Tongue (tissue), 1 donor: ENCODE measurements at regions not wholly inside any gene's neighbourhood (a gene's known extent, or its start where the extent isn't known, plus 50 kb on each side); places are given as distances from the start of the nearest gene placed in this dataset.
A peak's percentile ranks its signal among the peaks of the same experiment; 100 is the strongest.

ENCODE experiments used
- DNase-seq: peaks from one replicate; pipeline ENCODE4 v3.0.0-alpha.2; 2015

DNA sequence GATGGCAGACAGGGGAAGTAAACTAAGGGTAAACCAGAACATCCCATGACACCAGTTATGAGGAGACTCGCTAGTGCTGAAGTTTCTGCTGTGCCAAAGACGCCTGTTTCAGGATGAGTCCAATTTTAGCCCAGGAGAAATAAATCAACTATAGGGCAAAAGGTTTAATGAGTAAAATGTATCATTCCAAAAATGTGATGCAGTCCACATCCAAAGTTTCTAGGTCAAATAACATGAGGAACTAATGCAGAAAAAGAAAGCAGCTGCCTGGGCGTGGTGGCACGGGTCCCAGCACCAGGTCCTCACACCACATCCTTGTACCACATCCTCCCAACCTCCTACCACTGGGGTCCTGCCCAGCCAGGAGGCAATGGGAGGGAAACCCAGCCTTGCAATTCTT, 126.9 kb upstream of the CTAGE1 start:
- DNase-seq: no peak

- DNase-seq: peak; percentile 26
These were observed 127.5 kb upstream of the CTAGE1 start for GRCh38 chr18:22545066-22545760.

DNA sequence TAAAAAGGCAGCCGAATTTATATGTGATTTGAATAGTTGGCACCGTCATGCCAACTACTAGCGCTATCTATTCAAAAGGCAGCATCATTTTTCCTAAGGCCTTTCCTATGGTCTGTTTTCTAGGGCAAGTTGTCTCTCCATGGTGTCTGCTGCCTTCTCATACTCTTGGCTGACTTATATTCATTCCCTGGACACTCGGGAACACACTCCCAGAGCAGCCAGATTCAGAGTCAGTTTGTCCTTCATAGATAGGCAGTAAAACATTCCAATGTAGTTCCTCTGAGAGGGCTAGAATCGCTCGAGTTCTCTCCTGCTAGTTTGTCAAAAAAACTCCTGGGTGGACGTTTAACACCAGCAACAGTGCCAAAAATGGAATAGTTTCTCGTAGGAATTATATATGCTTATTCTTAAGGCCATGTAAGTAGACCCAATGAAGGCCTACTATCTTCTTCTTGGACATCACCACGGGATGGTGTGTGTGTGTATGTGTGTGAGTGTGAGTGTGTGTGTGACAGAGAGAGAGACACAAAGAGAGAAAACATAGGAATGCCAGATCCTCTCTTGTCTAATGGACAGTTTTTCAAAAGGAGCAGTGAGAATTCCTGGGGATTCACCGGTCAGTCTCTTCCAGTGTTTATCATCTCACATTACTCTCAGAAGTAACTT, 129.3 kb upstream of the CTAGE1 start:
- DNase-seq: no peak

DNA sequence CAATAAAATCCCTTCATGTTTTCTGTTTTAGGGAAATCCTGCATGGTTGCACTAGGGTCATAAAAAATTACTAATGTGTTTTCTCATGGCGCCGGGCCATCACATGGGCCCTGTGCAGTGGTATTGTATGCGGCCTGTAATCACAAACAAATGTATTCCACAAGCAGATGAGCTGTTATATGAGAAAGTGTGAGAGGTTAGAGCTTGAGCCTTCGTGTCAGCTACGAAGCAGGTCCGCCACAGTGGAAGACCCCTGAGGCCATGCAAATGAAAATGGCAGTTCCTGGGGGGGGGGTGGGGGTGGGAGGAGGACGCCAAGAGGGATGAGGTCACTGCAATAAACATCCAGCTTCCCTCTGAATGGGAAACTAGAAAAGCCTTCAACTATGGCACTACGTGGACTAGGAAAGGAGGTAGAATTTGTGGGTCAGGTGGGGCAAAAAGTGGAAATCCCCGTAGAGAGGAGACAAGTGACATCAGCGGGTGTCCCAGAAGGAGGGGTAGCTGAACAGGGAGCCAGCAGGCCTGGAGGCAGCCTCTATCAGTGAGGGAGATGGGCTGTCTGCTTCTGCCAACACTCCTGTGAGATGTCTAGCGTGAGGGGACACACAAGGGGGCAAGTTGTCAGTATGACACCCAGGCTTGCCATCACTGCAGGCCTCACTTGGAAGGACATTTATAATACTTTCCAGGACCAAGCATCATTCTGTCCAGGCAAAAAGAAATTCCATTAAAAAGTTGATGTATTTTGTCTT, 130.3 kb upstream of the CTAGE1 start:
- DNase-seq: peak; percentile 23

- DNase-seq: no peak
These were observed 131.7 kb upstream of the CTAGE1 start for GRCh38 chr18:22549260-22549937.

DNA sequence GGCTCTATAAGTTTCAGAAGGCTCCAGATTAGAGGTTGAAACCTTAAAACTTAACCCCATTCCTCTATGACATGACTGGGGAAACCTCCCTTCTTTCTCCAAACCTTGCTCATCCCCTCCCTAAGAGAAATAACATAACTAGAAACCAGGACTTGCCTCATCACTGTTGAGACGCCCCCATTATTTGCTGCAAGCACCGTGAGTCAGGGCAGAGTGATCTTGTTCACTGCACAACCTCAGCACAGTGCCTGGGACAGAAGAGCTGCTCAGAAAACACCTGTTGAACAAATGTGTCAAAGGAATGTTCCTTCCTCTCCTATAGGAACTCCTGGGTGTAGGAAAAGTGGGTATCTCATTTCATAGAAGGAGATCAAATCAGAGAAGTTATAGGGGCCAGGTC, 132.7 kb upstream of the CTAGE1 start:
- DNase-seq: no peak

DNA sequence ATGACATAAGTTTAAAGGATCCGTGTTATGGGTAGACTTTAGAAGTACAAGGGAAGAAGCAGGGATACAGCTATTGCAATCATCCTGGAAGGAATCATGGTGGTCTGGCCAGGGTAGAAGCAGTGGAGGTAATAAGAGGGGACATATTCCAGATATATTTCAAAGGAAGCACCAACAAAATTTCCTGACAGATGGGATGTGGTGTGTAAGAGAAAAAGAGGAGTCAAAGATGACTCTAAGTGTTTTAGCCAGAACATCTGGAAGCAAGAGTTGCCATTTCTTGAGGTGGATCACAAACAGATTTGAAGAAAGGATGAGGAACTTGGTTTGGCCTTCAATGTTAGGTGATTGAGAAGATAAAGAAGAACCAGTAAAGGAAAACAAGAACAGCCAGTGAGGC, 133.1 kb upstream of the CTAGE1 start:
- DNase-seq: no peak

GRCh38 chr18:22551536-22552151, 133.9 kb upstream of the CTAGE1 start:
- no peak for DNase-seq

GRCh38 chr18:22552254-22552653, 134.5 kb upstream of the CTAGE1 start:
- DNase-seq: no peak

GRCh38 chr18:22552899-22553460, 135.3 kb upstream of the CTAGE1 start:
- no peak for DNase-seq

- DNase-seq: peak; percentile 35
These were observed 138.8 kb upstream of the CTAGE1 start for GRCh38 chr18:22556222-22557167.

GRCh38 chr18:22557168-22557941, 139.6 kb upstream of the CTAGE1 start:
- no peak for DNase-seq

GRCh38 chr18:22558945-22559385, 141.2 kb upstream of the CTAGE1 start:
- peak; percentile 42 for DNase-seq

GRCh38 chr18:22559414-22560274, 141.9 kb upstream of the CTAGE1 start:
- peak; percentile 67 for DNase-seq

- DNase-seq: no peak
These were observed 142.5 kb upstream of the CTAGE1 start for GRCh38 chr18:22560275-22560610.

GRCh38 chr18:22560797-22561196, 143.1 kb upstream of the CTAGE1 start:
- DNase-seq: no peak

DNA sequence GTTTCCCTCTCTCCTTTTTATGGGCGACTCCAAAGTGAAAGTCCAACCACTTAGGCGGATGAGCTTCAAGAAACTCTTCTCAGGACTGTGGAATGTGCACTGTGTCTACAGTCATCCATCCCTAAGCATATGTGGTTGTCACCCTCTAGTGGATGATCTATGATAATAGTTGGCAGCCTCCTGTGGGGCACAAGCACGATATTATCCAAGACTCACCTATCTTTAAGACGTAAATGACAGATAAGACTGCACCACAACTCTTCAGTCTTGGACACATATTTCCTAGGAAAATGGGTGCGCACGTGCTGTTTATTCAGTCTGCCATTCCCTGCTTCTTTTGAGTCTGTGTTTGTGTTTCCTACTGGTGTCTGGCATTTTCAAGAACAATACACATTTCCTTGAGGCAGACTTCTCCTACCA, 145.5 kb upstream of the CTAGE1 start:
- DNase-seq: peak; percentile 79

DNA sequence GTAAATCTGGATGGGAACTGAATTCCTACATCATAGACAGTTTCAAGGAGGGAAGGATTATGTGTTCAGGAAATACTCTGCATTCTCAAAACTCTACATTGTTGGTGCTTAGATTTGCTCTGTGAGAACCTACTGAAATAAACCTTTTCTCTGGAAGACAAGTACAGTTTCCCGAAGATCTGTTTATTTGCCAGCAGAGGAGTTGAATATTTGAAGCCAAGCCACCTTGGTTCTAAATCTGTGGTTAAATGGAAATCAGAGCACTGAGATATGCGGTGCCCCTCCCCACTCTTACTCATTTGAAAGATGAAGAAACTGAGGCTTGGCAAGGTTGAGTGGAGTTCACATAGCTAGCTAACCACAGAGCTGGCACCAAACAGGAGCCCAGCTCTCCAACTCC, 146.3 kb upstream of the CTAGE1 start:
- no peak for DNase-seq
